ENCODE measurements at regions not wholly inside any gene's neighbourhood (a gene's known extent, or its start where the extent isn't known, plus 50 kb on each side); places are given as distances from the start of the nearest gene placed in this dataset.

DNA sequence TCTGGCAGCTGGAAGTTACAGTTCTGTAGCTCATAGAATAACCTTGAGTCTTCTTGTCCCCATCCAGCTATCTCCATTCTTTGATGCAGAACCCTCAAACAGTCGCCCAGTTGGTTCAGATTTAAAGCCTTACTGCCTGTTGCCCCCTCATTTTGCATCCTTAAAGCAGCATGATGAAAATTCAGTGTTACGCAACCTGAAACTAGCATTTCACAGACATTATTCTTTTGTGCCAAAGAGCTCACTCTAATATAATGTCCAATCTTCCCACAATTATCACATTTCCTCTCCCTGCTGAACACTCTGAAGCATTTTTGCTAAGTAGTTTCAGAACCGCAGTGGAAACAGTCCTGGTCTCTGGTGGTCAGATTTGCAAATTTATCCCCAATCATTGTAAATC is 318.0 kb downstream of the PSAT1 start:
- no peak overlapping the region for H3K27ac ChIP-seq
- TF ChIP-seq, protein P1, sequence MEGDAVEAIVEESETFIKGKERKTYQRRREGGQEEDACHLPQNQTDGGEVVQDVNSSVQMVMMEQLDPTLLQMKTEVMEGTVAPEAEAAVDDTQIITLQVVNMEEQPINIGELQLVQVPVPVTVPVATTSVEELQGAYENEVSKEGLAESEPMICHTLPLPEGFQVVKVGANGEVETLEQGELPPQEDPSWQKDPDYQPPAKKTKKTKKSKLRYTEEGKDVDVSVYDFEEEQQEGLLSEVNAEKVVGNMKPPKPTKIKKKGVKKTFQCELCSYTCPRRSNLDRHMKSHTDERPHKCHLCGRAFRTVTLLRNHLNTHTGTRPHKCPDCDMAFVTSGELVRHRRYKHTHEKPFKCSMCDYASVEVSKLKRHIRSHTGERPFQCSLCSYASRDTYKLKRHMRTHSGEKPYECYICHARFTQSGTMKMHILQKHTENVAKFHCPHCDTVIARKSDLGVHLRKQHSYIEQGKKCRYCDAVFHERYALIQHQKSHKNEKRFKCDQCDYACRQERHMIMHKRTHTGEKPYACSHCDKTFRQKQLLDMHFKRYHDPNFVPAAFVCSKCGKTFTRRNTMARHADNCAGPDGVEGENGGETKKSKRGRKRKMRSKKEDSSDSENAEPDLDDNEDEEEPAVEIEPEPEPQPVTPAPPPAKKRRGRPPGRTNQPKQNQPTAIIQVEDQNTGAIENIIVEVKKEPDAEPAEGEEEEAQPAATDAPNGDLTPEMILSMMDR (IDR thresholded peaks at IDR 0.05), result no peak
- no peak overlapping the region for H3K4me3 ChIP-seq
- DNase-seq (ENCODE audit: low spot score), result no peak

DNA sequence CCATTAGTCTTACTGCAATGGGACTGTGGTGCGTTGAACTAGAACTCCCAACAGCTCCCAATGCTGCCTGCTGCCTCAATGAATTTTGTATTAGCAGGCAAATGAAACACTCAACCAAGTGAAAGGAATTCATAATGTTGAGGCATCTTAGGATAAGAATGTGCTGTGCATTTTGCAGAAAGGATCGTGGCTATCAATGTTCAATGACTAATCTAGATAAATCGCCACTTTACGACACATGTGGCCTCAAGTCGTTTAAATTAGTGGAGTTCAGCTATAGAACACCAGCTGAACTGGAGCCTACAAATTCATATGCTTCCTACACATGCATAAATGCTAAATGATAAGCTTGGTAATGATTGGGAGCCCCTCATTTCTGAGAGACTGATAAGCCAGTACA is 318.4 kb downstream of the PSAT1 start:
- TF ChIP-seq, protein P1 (IDR thresholded peaks at IDR 0.05), result no peak

DNA sequence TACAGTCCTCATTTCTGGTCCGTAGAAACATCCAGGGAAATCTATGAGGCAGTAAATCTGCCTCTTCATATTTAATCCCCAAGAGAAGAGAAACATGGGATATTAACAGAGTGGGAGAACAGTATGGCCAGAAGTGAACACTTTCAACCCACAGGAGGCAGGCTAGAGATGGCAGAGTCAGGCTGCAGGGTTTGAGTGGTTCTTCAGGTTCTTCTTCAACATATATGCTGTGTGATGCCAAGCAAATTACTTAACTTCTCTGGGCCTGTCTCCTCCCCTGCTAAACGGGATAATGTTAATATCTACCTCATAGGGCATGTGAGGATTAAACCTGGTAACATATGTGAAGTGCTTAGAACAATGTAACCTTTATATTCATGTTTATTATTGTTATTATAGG is 321.8 kb downstream of the PSAT1 start:
- Histone ChIP-seq H3K27ac (no peak overlapping the region), H3K4me3 (no peak overlapping the region)
- TF ChIP-seq, protein P1 (IDR thresholded peaks at IDR 0.05), result no peak
- DNase-seq (ENCODE audit: low spot score), result no peak

More for the DNA sequence above, 318.4 kb downstream of the PSAT1 start:
- Histone ChIP-seq H3K27ac (no peak overlapping the region), H3K4me3 (no peak overlapping the region)
- DNase-seq (ENCODE audit: low spot score), result no peak

DNA sequence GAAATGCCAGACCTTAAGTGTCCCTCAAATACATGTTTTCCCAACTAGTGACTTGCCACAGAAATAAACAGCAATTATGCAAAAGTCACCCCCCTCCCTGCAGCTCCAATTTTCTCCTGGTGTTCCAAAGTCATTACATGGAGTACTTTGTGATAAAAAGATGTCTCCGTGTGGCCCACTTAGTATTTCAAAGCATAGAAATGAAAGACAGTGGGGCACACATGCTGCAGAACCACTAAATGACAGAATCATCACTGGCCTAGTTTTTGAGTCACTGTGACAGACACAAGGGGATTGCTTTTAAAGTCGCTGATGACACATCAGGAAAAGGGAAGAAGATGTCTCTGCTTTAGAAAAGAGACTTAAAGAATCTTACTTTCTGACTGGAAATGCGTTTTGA is 323.4 kb downstream of the PSAT1 start:
- Histone ChIP-seq H3K27ac (no peak overlapping the region), H3K4me3 (no peak overlapping the region)
- DNase-seq (ENCODE audit: low spot score), result no peak
- TF ChIP-seq, protein P1 (IDR thresholded peaks at IDR 0.05), result no peak

DNA sequence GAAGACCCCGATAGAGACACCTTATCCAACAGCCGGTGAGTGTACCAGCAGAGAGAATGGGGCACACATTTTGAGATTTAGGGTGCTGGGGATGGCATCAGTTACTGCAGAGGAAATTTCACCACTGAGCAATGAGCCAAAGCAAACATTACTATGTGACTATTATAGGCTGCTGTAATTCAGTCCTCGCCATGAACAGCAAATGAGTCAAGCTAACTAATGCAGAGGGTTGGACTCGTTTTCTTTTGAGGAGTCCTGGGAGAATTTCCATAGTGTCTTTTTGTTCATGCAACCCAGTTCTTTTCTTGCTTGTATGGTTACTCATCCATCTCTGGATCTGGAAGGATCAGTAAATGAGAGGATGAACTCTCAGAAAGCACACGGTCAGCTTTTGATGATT is 323.8 kb downstream of the PSAT1 start:
- Histone ChIP-seq H3K4me3 (no peak overlapping the region), H3K27ac (no peak overlapping the region)
- TF ChIP-seq, protein P1 (IDR thresholded peaks at IDR 0.05), result no peak
- no peak for DNase-seq (ENCODE audit: low spot score)

DNA sequence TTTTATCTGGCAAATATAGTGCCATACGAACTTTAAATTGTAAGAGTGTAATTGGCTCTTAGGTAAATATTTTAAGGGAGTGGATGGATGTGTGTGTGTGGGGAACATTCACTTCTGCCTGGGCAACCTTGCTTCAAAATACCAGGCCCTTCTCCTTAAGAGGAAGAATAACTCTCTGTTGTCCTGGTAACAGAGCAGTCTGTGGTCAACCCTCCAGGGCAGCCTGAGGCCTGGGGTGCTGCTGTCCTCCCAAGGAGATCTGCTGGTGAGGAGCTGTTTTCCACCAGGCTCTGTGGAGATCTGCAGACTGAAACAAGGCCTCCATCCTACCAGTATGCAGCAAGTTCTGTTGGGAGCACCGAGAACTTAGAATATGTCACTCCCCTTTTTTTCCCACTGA is 325.2 kb downstream of the PSAT1 start:
- no peak for DNase-seq (ENCODE audit: low spot score)
- TF ChIP-seq, protein P1 (IDR thresholded peaks at IDR 0.05), result no peak
- no peak overlapping the region for H3K27ac ChIP-seq
- H3K4me3 ChIP-seq, result no peak overlapping the region

DNA sequence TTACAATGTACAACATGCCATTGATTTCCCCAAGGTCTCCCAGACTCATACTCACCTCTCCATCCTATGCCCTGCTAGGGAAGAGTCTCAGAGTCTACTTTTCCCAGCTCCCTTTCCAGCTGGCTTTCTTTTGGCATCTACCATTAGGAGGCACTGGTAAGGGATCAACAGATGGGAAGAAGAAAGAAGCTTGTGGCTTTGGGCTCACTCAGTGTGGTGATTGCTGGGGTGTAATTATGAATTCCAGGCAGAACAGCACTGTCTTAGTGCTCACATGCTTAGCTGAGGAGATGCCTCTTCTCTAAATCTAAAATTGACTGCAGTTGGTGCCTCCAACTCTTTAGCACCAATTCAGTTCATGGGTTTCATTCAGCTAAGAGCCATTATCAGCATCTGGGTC is 330.0 kb downstream of the PSAT1 start:
- Histone ChIP-seq H3K4me3 (no peak overlapping the region), H3K27ac (no peak overlapping the region)
- TF ChIP-seq, protein P1 (IDR thresholded peaks at IDR 0.05), result no peak
- DNase-seq (ENCODE audit: low spot score), result no peak

All from coronary artery (tissue), 2 donors.